M059J (cell line): ENCODE measurements at regions not wholly inside any gene's neighbourhood (a gene's known extent, or its start where the extent isn't known, plus 50 kb on each side); places are given as distances from the start of the nearest gene placed in this dataset.
A peak's percentile ranks its signal among the peaks of the same experiment; 100 is the strongest.

Source experiments
- DNase-seq: peaks from one replicate; pipeline ENCODE4 v3.0.0-alpha.2; 2012; ENCODE audit warnings: low read depth

DNA sequence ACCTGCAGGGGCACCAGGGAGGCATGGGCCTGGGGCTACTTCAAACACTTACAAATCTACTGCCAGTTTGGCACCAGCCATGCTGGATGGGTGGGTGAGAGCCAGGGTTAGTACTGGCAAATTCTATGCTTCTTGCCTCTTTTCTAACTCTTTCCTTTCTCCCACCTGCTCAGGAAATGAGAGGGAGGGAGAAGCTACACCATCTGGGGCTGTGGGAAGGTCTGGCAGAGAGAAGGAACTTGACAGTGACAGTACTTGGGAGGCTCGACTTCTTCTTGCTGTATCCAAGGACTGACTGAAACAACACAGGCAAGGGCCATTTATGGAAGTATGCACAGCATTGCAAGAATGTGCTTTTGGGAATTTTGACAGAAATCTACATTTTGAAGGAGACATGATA, 149.6 kb upstream of the DYRK2 start:
- DNase-seq, result no peak

DNA sequence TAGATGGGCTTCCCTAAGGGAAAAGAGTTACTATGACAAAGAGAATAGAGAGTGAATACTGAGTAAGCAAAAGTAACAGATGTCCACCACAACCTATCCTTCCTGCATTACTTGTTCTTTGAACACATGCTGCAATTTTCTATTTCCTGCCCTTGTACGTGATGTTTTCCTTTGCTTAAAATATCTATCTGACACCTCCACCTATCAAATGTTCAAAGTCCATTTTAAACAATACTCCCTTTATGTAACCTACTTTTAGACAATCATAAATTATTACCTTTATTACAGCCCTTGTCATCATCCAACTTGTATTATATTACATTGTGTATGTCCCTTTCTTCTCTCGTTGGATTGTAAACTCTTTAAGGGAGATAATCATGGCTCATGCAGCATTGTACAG, 147.2 kb upstream of the DYRK2 start:
- no peak for DNase-seq

DNA sequence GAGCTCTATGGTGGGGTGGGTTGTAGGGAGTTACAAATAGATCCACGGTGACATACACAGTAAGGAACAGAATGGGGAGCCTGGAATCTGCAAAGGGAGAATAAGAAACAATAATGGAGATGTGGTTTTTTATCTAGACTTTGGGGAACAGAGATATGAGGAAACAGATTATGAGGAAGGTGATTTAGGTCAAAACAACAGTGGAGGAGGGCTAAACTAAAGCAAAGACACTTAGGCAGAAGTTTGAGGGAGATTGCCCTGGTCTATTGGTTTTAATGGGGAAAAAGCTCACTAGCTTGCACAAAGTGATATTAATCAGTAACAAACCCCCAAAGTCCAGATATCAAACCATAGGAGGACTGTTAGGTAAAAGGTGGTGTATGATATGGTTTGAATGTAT, 144.5 kb upstream of the DYRK2 start:
- no peak for DNase-seq

DNA sequence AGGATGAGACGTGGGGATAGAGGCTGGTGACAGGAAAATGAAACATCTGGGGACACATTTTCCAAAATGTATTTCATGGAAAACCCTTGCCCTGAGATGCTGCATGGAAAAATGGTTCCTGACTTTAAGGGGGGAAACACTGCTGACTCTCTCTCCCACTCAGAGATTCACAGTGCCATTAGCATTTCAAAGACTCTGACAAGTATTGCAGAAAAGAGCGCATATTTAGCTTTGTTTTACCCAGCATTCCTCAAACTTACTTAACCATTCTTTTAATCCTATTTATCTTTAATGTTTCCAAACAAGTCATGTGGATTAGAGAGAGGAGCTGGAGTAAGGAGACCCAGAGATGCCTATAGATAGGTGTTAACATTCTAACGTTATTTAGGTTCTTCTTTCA, 141.8 kb upstream of the DYRK2 start:
- DNase-seq, result no peak

DNA sequence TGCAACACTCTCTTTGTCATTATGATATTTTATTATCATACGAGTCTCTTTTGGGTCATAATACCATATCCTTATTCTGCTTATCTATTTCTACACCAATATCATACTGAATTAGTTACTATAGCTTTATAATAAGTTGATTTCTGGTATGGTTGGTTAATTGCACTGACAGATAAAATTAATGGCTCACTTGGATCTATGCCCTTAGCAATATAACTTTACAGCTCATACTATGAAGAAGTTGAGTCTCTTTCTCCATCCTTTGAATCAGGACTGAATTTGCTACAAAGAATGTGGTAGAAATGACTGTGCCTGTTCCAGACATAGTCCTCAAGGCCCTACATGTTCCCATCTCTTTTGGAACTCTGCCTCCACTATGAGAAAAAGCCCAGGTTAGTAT, 139.7 kb upstream of the DYRK2 start:
- DNase-seq, result no peak

DNA sequence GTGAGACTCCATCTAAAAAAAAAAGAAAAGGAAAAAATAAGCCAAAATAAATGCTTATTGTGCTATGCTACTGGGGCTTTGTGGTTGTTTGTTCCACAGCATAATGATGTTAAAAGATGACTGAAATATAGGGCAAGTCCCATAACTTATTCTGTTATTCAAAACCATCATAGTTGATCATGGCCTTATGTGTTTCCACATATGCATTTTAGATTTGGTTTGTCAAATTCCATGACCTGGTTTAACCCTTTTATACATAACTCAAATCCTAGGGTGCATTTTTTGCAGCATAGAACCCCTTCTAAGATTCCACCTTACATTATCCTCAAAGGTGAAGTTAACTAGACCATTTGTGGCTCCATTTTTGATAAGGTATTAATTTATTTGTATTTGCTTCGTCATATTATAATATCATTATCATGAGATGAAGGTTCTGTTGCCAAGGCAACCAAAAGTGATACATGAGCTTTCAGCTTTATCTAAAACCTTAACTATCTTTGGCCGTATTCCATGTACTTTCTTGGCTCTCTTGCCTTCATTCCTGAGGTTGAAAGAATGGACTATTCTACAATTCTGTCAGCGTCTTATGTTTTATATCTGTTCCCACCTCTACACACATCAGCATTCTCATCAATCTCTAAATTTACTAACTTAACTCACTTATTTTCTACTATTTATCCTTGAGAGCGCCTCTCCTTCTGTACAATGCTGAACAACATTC, 138.7 kb upstream of the DYRK2 start:
- peak; percentile 20 for DNase-seq

DNA sequence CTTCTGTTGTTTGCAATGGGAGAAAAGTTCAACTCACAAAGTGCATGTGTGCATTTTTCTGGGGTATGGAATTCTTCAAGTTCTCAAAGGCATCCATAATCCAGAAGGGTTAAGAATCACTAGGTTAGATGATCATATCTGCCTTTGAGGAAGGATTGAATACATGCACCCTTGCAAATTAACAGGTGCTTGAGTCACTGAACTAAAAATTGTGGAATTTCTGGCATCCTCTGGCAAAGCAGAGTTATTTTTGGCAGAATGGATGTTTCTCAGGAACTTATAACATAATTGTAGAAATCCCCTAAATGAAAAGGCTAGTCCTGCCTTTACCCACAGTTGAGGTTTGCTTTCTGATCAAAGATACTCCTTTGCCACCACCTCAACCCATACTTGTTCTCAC, 136.5 kb upstream of the DYRK2 start:
- no peak for DNase-seq

DNA sequence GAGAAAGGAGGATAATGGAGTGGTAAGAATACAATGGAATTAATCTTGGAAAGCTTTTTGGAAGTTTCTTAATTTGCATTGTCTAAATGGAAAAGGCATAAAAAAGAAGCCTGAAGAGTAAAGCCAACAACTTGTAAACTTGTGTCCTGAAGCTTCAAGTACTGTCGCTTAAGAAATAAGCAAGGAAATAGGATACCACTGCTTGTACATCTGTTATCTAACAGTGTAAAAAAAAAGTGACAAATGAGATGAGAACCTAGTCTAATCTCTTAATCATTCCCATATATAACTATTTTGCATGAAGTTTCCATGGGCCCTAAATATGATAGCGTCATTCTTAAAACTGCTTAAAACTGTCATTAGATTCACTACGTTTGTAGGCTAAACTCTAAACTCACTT, 134.0 kb upstream of the DYRK2 start:
- DNase-seq, result no peak

DNA sequence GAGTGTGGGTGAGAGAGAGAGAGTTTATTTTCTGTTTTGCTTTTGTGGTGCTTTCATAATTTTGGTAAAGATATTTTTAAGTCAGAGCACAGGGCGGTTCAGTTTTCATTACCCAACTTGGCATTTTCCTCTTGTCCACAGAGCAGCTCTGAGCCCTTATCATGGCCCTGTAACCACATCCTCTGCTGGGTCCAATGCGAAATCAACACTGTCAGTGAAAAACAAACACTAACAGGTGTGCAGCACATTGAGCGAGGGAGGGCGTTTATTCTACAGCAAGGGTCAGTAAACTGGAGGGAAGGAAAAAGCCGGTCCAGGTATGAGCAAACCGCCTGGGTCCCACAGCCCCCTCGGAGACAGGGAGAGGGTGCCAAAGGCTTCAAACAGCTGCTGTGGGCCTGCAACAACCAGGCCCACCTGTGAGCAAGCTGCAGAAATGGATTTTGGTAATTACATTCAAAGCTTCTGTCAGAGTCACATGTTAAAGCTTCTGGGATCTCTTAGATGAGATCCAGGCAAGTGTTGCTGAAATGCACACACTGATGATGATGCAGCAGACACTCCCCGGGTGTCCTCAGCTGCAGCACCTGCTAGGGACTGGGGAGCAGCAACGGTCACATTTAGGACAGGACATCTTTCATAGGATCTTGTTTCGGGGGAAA, 132.7 kb upstream of the DYRK2 start:
- DNase-seq, result no peak

DNA sequence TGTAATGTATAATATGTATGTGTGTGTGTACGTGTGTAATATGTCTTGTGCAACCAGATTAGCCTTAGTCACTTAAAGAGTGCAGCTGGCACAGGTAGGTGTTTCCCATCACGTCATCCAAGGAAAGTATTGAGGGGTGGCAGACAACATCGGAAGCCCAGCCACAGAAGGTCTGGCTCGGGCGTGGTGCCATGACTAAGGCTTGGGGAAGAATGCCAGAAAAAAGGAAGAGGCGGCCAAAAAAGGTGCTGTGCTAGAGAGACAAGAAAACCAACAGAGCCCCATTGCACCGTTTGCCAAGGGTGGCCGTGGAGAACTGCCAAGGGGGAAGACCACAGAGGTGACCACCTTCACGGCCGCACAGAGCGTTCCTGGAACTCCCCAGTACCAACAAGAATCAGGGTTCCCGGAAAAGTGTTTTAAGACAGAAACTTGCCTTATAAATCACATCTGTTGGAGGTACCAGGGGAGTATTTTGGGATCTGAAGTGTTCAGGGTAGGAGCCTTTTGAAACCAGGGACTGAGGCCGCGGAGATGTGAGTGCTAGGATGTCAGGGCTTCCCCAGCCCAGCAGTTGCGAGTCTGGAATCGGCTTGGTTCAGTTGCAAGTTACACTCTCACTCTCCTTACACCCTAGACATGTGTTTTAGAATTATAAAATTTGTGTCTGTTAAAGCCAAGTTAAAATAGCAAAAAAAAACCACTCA, 131.2 kb upstream of the DYRK2 start:
- peak; percentile 83 for DNase-seq

DNA sequence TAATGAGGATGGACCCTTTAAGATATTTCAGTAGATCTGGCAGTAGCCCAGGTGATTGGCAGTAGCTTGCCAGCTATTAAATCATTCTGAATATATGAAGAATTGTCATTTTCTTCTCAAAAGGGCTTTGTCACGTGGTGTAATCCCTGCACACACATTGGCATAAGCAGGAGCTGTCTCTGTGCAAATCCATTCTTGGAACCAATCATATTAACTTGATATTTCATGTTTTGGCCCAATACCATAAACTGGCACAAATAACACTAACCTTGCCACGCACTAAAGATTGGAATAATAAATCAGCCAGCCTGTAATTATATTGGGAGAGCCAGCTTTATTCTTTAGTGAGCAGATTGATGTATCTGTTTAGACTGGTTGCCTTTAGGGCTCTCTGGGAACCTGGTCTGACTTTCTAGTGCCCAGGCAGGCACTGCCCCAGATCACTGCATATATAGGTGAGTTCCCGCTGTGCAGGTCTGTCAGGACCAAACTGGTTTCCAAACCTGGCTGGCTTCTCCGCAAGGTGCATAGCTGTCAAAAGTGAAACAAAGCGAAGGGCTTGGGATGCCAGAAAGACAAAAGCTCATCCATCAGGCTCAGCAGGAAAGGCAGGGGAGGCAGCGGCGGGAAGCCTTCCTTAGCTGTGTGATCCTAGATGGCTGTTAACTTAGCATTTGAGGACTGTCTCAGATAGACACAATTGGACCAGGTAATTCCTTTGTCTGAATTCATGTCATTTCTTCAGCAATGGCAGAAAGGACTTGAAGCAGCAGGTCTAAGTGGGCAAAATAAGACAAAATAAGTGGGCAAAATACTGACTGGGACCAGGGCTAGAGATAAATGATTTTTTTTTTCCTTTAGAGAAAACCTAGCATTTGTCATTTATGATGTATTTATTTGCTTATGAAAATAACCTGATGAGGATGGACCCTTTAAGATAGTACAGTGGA, 128.8 kb upstream of the DYRK2 start:
- no peak for DNase-seq

DNA sequence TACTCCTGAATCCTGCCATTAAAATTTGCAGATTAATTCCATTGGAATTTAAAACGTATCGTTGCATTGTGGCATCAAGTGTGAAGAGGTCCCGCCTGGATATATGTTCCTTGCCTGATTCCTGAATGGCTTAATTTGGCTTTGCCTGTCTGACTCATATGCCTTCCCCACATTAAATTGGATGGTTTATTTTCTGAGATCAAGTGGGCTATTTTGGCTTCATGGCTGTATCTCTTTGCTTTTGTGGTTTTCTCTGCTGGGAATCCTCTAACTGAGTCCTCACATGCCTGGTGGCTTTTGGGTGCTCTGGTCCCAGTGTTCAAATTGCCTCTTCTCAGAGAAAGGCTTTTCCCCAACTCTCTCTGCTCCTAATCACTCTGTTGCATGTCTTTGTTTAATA, 127.9 kb upstream of the DYRK2 start:
- peak; percentile 58 for DNase-seq

DNA sequence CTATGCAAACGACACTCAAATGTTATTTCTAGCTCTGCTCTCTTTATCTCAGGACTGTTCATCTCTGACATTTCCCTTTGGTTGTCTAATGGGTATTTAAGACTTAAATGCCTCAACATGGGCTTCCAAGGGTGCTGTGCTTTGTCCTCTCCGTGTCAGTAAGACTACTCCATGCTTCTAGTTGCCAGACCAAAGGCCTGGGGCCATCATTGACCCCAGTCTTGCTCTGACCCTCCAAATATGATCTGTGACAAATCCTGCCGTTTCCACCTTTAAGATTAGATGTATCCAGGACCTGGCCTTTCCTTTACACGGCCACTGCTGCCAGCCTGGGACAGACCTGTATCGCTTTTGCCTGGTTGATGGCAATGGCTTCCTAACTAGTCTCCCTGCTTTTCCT, 126.3 kb upstream of the DYRK2 start:
- DNase-seq, result no peak

DNA sequence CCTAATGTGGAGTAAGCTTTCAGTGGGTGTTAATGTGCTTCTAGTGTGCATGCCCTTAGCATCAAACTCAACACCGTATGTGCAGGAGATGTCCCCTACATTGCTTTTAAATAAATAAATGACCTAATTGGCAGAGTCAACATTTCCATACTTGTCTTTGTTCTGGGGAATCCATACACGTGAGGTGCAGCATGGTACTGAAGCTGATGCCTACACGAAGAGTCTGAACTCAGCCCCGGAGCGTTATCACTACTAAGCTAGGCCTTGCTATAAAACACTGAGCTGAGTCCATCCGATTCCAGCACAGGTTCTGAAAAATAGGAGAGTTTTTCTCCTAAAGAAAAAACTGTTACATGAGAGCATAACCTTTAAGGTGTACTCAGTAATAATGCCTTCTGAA, 125.0 kb upstream of the DYRK2 start:
- DNase-seq, result no peak

DNA sequence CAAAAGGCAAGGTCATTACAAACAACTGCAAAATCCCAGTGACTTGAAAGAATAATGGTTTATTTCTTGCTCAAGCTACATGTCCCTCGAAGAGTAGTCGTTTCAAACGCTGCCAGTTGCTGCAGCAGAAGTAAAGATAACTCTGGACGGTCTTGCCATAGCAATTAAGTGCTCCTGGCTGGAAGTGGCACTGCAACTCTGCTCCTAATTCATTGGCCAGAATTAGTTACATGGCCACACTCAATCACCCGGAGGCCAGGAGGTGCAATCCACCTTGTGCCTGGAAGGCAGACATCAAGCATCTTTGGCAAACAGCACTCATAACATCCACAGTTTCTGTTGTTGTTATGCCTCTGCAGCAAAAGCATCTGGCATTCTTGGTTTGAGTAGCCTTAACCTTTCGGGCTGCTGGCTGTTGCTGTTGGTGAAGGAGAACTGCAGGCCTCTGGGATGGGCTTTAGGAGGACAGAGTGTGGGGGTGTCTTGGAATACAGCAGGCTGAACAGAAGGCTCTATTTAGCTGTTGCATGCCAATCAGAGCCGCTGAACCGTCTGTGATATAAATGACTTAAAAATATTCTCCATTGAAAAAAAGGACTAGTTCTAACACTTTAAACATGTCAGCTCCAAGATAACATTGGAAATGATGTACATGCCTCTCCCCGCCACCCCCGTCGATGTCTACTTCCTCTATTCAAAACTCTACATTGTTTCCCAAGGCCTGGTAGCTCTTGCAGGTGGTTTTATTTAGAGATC, 123.5 kb upstream of the DYRK2 start:
- DNase-seq, result no peak

DNA sequence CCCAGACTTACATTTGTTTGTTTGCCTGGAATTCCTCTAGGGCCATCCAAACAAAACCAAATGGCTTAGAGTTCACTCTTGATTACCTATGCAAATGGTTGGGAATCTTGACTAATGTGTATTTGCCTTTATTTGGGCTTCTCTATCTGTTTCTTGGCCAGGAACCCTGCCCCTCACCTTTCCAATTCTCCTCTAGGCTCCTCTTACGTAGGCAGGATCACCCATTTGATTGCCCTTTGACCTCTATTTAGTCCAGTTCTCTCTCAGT, 123.0 kb upstream of the DYRK2 start:
- no peak for DNase-seq

DNA sequence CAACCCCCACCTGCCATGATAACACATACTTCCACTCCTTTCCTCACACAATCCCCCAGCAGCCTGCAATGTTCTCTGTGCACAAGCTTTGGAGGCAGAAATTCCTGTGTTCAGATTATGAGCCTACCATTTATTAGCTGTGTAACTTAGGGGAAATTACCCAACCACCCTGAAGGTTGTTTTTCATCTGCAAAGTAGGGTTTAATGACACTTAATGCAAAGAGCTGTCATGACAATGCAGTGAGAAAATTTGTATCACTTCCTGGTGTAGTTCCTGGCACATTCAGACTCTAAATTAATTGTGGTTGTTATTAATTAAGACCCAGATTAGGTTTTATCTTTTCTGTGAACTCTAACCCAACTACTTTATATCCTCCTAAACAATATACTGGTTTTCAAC, 122.4 kb upstream of the DYRK2 start:
- no peak for DNase-seq

DNA sequence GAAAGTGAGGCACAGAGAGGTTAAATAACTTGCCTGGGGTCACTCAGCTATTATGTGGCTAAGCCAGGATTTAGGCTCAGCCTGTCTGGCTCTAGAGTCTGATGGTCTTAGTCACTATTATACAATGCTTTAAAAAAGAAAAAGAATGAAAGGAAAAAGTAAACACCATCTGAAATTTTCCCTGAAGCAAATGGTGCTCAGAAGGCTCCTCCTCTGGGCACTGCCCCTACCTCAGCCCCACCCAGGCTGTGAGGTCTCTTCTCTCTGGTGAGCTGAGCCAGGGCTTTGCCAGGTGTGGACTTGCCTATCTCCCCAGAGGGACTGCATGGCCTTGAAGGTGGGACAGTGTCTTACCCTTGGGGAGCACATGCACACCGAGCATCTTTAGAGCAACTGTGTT, 117.5 kb upstream of the DYRK2 start:
- peak; percentile 60 for DNase-seq

DNA sequence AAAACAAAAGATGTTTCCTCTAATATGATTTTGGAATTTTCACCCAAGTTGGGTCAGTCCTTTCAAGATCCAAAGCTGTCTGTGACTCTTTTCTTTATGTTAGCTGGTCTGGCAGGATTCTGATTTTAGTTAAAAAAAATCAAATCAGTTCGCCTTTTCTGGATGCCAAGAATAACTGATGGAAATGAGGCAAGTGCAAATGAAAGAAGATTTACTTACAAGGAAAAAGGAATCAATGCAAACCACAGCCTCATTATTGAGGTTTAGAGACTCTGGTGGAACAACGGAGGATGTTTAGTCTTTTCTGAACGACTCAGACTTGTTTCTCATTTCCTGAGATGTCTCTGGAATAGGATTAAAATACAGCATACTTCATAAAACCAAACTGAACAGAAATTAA, 117.0 kb upstream of the DYRK2 start:
- DNase-seq, result peak; percentile 57

DNA sequence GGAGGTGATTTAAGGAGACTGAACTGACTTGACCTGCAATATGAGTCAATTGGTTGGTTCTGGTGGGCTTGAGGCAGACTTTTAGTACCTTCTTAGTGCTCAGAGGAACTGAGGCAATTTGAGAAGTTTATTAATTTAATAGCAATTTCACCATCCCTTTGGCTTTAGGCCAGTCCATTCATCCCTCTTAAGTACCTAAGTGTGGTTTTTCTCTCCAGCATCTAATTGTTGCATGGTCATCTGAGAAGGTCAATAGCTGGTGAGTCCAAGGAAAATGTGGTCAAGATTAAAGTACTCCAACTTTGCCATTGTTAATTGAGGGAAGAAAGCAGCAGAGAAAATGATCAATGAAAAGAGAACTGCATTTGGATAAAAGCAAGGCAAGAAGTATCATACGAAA, 115.4 kb upstream of the DYRK2 start:
- peak; percentile 60 for DNase-seq

DNA sequence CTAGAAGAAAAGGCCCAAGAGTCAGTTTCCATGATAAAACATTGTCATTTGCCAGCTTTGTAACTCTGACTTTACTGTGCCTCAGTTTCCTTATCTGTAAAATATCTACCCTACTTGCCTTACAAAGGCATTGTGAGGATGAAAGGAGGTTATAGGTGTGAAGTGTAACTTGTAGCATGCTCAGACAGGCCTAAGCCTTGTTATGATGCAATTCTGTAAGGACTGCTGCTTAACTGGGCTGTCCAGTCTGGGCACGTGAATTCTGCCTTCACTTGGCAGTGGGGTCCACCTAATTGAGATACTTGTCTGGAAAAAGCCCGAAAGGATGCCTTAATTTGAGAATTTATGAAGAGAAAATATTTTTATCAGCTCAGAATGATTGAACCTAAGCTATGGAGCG, 114.5 kb upstream of the DYRK2 start:
- no peak for DNase-seq

DNA sequence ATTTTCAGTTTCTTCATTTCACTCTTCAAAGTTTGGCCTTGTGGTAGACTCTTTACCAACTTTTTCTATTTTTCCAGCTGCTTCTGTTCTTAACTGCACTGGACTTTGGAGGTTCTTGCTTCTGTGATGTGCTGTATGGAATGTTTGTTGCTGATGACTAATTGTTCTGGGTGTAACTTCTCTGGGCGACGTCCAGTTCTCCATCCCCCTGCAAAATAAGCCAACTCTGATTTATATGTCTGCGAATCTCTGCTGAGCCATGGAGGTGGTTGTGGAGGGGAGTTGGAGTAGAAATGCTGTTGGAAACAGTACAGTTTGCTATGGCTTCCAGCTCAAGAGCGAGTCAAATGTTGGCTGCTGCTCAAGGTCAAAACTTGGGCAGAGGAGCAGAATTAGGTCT, 113.9 kb upstream of the DYRK2 start:
- DNase-seq, result peak; percentile 86
